Ishikawa (cell line): ENCODE measurements at regions not wholly inside any gene's neighbourhood (a gene's known extent, or its start where the extent isn't known, plus 50 kb on each side); places are given as distances from the start of the nearest gene placed in this dataset.

ENCODE experiments used
- CEBPB ChIP-seq: IDR thresholded peaks from 2 replicates; pipeline ENCODE4 v1.6.1; 2012
- CREB1 ChIP-seq: IDR thresholded peaks from 2 replicates; pipeline ENCODE4 v1.6.1; 2012; ENCODE audit warnings: low read depth
- EGR1 ChIP-seq: IDR thresholded peaks from 2 replicates; pipeline ENCODE4 v1.6.1; 2012
- EP300 ChIP-seq: IDR thresholded peaks from 2 replicates; pipeline ENCODE4 v1.6.1; 2012; ENCODE audit warnings: borderline replicate concordance
- FOXM1 ChIP-seq: IDR thresholded peaks from 2 replicates; pipeline ENCODE4 v1.6.1; 2012; ENCODE audit warnings: low read depth, borderline replicate concordance
- NFIC ChIP-seq: IDR thresholded peaks from 2 replicates; pipeline ENCODE4 v1.6.1; 2012
- RAD21 ChIP-seq: IDR thresholded peaks from 2 replicates; pipeline ENCODE4 v1.6.1; 2012; ENCODE audit warnings: low read depth
- TAF1 ChIP-seq: IDR thresholded peaks from 2 replicates; pipeline ENCODE4 v1.6.1; 2012; ENCODE audit warnings: low read depth, mild to moderate bottlenecking
- TCF12 ChIP-seq: IDR thresholded peaks from 2 replicates; pipeline ENCODE4 v1.6.1; 2012; ENCODE audit warnings: low read depth
- TEAD4 ChIP-seq: IDR thresholded peaks from 2 replicates; pipeline ENCODE4 v1.6.1; 2012
- YY1 ChIP-seq: IDR thresholded peaks from 2 replicates; pipeline ENCODE4 v1.6.1; 2012; ENCODE audit warnings: low read depth
- ZBTB7A ChIP-seq: IDR thresholded peaks from 2 replicates; pipeline ENCODE4 v1.6.1; 2012; ENCODE audit warnings: low read depth
- TF ChIP-seq, protein P1 (sequence below): IDR thresholded peaks from 2 replicates; pipeline ENCODE4 v1.6.1; 2012
- TF ChIP-seq, protein P2 (sequence below): IDR thresholded peaks from 2 replicates; pipeline ENCODE4 v1.6.1; 2012; ENCODE audit warnings: low read depth, mild to moderate bottlenecking
- TF ChIP-seq, protein P3 (sequence below): IDR thresholded peaks from 2 replicates; pipeline ENCODE4 v1.6.1; 2012

DNA sequence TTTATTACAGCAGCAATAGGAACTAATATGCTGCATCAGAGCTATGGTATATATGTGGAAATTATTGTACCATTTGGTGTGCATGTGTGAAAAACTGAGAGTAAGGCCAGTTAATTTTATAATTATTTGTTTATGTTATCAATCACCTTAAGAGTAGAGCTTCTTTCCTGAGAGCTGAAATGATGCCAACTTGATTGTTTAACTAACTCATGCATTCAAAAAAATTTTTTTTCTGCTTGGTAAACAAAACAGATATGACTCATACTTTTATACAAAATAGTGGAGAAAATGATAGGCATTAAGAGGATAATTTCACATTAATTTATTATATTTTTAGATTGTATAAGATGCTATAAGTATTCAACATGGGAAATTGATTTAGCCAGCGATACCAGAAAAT, 622.7 kb downstream of the RAPGEF2 start:
- TF ChIP-seq ZBTB7A (no peak), TEAD4 (no peak), CEBPB (no peak), TAF1 (no peak)
- TF ChIP-seq, protein P1, sequence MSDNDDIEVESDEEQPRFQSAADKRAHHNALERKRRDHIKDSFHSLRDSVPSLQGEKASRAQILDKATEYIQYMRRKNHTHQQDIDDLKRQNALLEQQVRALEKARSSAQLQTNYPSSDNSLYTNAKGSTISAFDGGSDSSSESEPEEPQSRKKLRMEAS = no peak
- TF ChIP-seq, protein P2, sequence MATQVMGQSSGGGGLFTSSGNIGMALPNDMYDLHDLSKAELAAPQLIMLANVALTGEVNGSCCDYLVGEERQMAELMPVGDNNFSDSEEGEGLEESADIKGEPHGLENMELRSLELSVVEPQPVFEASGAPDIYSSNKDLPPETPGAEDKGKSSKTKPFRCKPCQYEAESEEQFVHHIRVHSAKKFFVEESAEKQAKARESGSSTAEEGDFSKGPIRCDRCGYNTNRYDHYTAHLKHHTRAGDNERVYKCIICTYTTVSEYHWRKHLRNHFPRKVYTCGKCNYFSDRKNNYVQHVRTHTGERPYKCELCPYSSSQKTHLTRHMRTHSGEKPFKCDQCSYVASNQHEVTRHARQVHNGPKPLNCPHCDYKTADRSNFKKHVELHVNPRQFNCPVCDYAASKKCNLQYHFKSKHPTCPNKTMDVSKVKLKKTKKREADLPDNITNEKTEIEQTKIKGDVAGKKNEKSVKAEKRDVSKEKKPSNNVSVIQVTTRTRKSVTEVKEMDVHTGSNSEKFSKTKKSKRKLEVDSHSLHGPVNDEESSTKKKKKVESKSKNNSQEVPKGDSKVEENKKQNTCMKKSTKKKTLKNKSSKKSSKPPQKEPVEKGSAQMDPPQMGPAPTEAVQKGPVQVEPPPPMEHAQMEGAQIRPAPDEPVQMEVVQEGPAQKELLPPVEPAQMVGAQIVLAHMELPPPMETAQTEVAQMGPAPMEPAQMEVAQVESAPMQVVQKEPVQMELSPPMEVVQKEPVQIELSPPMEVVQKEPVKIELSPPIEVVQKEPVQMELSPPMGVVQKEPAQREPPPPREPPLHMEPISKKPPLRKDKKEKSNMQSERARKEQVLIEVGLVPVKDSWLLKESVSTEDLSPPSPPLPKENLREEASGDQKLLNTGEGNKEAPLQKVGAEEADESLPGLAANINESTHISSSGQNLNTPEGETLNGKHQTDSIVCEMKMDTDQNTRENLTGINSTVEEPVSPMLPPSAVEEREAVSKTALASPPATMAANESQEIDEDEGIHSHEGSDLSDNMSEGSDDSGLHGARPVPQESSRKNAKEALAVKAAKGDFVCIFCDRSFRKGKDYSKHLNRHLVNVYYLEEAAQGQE = no peak

DNA sequence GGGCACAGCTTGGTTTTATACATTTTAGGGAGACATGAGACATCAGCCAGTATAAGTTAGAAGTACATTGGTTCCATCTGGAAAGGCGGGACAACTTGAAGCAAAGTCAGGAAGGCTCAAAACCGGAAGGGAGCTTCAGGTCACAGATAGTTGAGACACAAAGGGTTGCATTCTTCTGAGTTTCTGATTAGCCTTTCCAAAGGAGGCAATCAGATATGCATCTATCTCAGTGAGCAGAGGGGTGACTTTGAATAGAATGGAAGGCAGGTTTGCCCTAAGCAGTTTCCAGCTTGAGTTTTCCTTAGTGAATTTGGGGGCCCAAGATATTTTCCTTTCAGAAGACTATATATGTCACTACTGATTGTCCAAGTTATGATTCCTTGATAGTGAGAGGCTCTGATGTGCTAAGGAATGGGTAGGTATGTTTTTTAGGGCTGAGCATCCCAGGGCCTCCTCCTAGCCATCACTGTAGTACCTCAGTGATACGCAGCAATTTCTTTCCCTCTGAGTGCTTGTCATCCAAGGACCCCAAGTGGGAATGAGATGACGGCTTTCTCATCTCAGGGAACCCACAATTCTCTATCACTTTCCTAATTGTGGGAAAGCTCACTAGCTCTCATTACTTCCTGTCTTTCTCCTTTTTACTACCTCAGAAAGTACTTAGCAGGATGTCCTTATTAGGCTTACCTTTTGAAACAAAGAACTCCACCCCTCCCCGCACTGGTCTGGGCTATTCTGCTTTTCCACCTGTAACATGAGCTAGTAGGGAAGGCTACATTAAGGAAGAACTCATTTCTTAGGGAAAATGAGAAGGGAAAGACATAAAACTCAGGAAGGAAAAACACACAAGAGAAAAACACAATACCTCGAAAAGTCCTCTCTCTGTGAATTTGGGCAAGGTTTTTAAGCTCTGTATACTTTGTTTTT, 632.7 kb downstream of the RAPGEF2 start:
- TF ChIP-seq CEBPB (no peak), TCF12 (no peak), TAF1 (no peak), YY1 (no peak), RAD21 (no peak), ZBTB7A (no peak)
- TF ChIP-seq, protein P2 = no peak

DNA sequence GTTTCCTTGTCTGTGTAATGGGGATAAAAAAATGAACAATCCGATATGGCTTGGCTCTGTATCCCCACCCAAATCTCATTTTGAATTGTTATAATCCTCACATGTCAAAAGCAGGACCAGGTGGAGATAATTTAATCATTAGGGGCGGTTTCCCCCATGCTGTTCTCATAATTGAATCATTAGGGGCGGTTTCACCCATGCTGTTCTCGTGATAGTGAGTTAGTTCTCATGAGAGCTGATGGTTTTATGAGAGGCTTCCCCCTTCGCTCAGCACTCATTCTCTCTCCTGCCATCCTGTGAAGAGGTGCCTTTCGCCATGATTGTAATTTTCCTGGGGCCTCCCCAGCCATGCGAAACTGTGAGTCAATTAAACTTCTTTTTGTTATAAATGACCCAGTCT, 633.5 kb downstream of the RAPGEF2 start:
- peak; percentile 40; the same call in 1 of the 2 replicates for TF ChIP-seq EP300
- no peak for TF ChIP-seq CEBPB
- 0 out of 2 replicates have a peak, but pooled peaks have one; percentile 39 for TF ChIP-seq TCF12

DNA sequence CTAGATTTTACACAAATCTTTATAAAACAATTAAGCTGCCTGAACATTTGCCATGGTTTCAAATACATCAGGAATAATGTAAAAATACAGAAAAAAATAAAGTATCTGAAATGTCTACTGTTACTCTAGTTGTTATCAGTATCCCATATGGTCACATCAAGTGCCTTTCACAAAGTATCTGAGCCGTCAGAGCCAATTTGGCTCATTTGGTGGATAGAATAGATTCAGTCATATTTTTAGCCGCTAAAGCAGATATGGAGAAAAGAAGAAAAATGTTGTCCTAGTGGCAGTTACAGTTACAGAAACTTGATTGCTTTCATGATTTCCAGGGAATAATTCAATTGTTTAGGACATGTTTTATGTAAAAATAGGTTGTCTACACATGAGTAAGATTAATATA, 641.1 kb downstream of the RAPGEF2 start:
- no peak for TF ChIP-seq CREB1
- TF ChIP-seq TAF1 = no peak
- no peak for TF ChIP-seq FOXM1
- no peak for TF ChIP-seq NFIC
- no peak for TF ChIP-seq ZBTB7A
- TF ChIP-seq, protein P1 = no peak
- TF ChIP-seq, protein P3, sequence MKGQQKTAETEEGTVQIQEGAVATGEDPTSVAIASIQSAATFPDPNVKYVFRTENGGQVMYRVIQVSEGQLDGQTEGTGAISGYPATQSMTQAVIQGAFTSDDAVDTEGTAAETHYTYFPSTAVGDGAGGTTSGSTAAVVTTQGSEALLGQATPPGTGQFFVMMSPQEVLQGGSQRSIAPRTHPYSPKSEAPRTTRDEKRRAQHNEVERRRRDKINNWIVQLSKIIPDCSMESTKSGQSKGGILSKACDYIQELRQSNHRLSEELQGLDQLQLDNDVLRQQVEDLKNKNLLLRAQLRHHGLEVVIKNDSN = no peak
- no peak for TF ChIP-seq TEAD4
- TF ChIP-seq YY1 = no peak
- TF ChIP-seq, protein P2 = no peak
- no peak for TF ChIP-seq RAD21
- no peak for TF ChIP-seq EP300
- TF ChIP-seq TCF12 = no peak
- TF ChIP-seq EGR1 = no peak
- TF ChIP-seq CEBPB = no peak

DNA sequence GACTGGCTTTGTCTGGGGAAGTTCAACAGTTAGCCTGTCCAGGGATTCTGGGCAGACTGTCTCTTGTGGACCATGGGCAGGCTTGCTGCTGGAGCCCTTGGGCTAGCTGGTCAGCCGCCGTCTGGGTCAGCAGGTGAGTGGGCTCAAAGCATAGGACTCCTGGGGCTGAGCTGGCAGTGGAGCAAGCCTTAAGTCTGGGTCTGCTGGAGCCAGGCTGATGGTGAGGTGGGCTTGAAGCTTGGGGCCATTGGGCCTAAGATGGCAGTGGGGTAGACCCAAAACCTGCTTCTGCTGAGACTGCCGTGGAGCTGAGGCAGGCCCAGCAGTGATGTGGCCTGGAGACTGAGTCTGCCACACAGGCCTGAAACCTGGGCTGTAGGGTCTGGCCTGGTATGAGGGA, 645.1 kb downstream of the RAPGEF2 start:
- TF ChIP-seq FOXM1 (no peak), NFIC (no peak), TCF12 (no peak)
